Skeletal muscle satellite cell (primary cell): ENCODE measurements at regions not wholly inside any gene's neighbourhood (a gene's known extent, or its start where the extent isn't known, plus 50 kb on each side); places are given as distances from the start of the nearest gene placed in this dataset.

Experiments used
- H3K27me3 ChIP-seq: 2 replicates; pipeline ENCODE4 v1.7.0; 2013; ENCODE audit warnings: low read length; ENCODE audit not compliant: control insufficient read depth, insufficient read depth
- H3K36me3 ChIP-seq: 2 replicates; pipeline ENCODE4 v1.7.0; 2013; ENCODE audit warnings: mild to moderate bottlenecking, control low read depth, low read length; ENCODE audit not compliant: insufficient read depth
- H3K4me1 ChIP-seq: 2 replicates; pipeline ENCODE4 v1.7.0; 2013; ENCODE audit warnings: low read length; ENCODE audit not compliant: control insufficient read depth, insufficient read depth
- H3K4me2 ChIP-seq: 2 replicates; pipeline ENCODE4 v1.7.0; 2013; ENCODE audit warnings: mild to moderate bottlenecking, low read length
- H3K4me3 ChIP-seq: 2 replicates; pipeline ENCODE4 v1.7.0; 2013; ENCODE audit warnings: low read length
- H3K9ac ChIP-seq: 2 replicates; pipeline ENCODE4 v1.7.0; 2013; ENCODE audit warnings: mild to moderate bottlenecking, low read depth, low read length, moderate library complexity
- H3K9me3 ChIP-seq: replicated peaks from 2 replicates; pipeline ENCODE4 v1.7.0; 2013; ENCODE audit warnings: mild to moderate bottlenecking, control low read depth, low read length

GRCh38 chr11:71078482-71078881, 173.9 kb downstream of the SHANK2 start:
- H3K4me3 ChIP-seq, result no peak overlapping the region
- no peaks in the 10 kb centered on the region for H3K9me3 ChIP-seq
- no peaks in the 10 kb centered on the region for H3K4me1 ChIP-seq
- no peaks in the 10 kb centered on the region for H3K27me3 ChIP-seq
- H3K4me2 ChIP-seq, result no peak overlapping the region
- H3K9ac ChIP-seq, result no peak overlapping the region
- no peaks in the 10 kb centered on the region for H3K36me3 ChIP-seq

DNA sequence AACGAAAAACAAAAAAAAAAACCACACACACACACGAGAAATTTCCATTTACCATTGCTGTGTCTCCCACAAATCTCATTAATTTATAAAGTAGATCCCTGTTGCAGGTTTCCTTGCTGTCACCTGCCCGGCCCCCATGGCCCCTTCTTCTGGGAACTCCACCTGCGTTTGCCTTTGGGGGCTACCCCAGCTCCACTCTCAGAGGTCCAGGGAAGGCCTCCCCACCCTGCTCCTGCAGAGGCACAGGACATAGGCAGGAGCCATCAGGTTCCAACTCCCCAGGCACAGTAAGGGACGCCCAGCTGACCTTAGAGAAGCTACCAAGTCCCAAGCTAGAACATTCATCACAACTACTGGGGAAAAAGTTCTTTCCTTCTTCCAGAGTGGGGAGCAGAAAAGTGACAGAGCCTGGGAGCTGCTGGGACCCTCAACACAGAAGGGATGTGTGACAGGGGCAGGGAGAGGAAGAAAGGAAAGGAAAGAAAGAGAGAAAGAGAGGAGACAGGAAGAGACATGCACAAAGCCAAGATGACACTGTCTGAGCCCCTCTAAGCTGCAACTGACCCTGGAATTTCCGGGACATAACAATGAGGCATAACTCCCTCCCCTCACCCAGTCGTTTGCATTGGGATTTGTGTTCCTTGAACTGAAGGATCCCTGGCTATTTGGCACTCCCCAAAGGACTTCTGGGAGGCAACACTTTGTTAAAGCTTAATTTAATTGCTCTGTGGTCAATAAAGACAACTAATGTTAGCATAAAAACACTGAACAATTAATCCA, 175.7 kb downstream of the SHANK2 start:
- Histone ChIP-seq H3K9me3 (no peaks in the 10 kb centered on the region), H3K4me2 (no peak overlapping the region), H3K36me3 (no peaks in the 10 kb centered on the region)

DNA sequence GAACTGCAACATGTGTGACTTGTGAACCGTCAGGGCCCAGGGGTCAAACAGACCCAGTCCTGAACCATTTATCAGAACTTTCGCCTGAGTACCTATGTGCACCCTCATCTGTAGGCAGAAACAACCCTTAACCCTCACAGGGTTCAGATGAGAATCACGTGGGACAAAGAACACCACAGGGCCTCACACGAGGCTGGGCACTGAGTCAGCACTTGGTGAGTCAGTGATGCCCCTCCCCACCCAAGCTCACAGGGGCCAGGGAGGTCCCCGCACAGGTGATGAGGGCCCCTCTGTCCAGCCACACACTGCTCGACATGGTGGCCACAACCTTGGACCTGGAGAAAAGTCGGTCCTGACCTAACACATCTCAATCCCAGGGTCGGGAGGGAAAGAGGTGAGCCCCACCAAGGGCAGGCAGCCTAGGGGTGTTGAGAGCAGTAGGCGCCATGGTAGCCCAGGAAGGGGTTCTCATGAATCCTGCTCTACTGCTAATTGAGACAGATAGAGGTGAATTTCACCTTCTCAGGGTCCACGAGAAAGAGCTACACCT, 176.4 kb downstream of the SHANK2 start:
- Histone ChIP-seq H3K36me3 (no peaks in the 10 kb centered on the region), H3K27me3 (no peaks in the 10 kb centered on the region), H3K4me3 (no peak overlapping the region), H3K9me3 (no peaks in the 10 kb centered on the region), H3K9ac (no peak overlapping the region), H3K4me2 (no peak overlapping the region), H3K4me1 (no peaks in the 10 kb centered on the region)

More for the DNA sequence above, 175.7 kb downstream of the SHANK2 start:
- Histone ChIP-seq H3K4me1 (no peaks in the 10 kb centered on the region), H3K9ac (no peak overlapping the region), H3K27me3 (no peaks in the 10 kb centered on the region), H3K4me3 (no peak overlapping the region)

DNA sequence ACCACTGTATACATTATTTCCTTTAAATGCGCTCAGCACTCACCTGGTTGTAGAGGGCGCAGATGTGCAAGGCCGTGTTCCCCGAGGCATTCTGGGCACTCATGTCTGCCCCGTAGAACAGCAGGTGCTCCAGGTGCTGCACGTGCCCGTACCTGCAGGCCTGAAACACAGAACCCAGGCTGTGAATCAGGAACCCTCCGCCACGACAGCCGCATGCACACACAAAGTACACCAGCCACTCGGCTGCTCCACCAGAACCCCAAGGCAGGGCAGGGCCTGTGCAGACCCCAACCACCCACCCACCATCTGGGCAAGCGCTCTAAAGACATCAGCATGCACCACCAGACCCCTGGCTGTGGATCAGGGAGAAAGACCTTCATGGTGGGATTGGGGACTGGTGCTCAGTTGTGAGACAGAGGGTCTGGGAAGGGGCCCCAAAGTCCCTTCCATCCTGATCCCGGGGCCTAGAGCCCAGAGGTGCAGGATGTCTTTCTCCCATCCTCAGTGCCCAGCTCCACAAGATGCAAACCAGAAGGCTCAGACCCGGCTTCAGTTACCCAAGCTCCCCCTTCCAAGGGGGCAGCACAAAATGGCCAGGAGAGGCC, 177.2 kb downstream of the SHANK2 start:
- Histone ChIP-seq H3K4me3 (no peak overlapping the region), H3K4me2 (no peak overlapping the region), H3K9ac (no peak overlapping the region), H3K9me3 (no peaks in the 10 kb centered on the region), H3K36me3 (no peaks in the 10 kb centered on the region), H3K4me1 (no peaks in the 10 kb centered on the region), H3K27me3 (no peaks in the 10 kb centered on the region)

GRCh38 chr11:71071736-71072509, 180.5 kb downstream of the SHANK2 start:
- no peak overlapping the region for H3K9ac ChIP-seq
- no peaks in the 10 kb centered on the region for H3K4me1 ChIP-seq
- H3K36me3 ChIP-seq, result no peaks in the 10 kb centered on the region
- H3K27me3 ChIP-seq, result no peaks in the 10 kb centered on the region
- no peak overlapping the region for H3K4me2 ChIP-seq
- H3K9me3 ChIP-seq, result peaks cover 3% of the 10 kb centered on the region
- H3K4me3 ChIP-seq, result no peak overlapping the region

GRCh38 chr11:71070490-71071453, 181.6 kb downstream of the SHANK2 start:
- peaks cover 3% of the 10 kb centered on the region for H3K9me3 ChIP-seq

DNA sequence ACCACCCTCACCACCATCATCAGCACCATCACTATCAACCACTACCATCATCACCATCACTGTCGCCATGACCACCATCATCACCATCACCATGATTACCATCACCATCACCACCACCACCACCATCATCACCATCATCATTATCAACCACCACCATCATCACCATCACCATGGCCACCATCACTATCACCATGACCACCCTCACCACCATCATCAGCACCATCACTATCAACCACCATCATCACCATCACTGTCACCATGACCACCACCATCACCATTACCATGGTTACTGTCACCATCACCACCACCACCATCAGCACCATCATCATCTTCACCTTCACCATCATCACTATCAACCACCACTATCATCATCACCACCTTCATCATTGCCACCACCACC, 183.4 kb downstream of the SHANK2 start:
- no peaks in the 10 kb centered on the region for H3K4me1 ChIP-seq
- no peak overlapping the region for H3K4me3 ChIP-seq
- H3K4me2 ChIP-seq, result no peak overlapping the region
- peaks cover 3% of the 10 kb centered on the region for H3K9me3 ChIP-seq
- H3K36me3 ChIP-seq, result no peaks in the 10 kb centered on the region
- no peak overlapping the region for H3K9ac ChIP-seq
- H3K27me3 ChIP-seq, result no peaks in the 10 kb centered on the region

More at GRCh38 chr11:71070490-71071453, 181.6 kb downstream of the SHANK2 start:
- no peaks in the 10 kb centered on the region for H3K36me3 ChIP-seq
- H3K4me3 ChIP-seq, result no peak overlapping the region
- H3K4me1 ChIP-seq, result no peaks in the 10 kb centered on the region
- H3K27me3 ChIP-seq, result no peaks in the 10 kb centered on the region
- H3K4me2 ChIP-seq, result no peak overlapping the region
- H3K9ac ChIP-seq, result no peak overlapping the region

- no peaks in the 10 kb centered on the region for H3K36me3 ChIP-seq
- no peaks in the 10 kb centered on the region for H3K4me1 ChIP-seq
- H3K9ac ChIP-seq, result no peak overlapping the region
- no peaks in the 10 kb centered on the region for H3K27me3 ChIP-seq
- no peak overlapping the region for H3K4me3 ChIP-seq
- no peak overlapping the region for H3K4me2 ChIP-seq
- peaks cover 3% of the 10 kb centered on the region for H3K9me3 ChIP-seq
These were observed 184.6 kb downstream of the SHANK2 start for GRCh38 chr11:71067753-71068152.

DNA sequence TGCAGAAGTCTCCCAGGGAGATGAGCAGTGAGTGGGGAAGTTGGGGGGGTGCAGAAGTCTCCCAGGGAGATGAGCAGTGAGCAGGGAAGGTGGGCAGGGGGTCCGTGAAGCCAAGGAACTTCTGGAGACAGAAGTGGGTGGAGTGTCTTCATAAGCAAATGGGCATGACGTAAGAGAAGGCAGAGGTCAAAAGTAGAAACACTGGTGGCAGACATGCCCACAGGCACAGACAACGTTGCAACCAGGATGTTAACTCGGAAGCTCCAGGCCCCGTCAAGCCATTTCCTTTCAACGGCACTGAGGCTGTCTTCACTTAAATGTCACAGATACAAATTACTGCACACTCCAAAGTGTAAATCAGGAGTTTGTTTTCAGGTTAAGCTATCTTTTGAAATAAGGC, 186.1 kb downstream of the SHANK2 start:
- Histone ChIP-seq H3K4me2 (no peak overlapping the region), H3K9me3 (peaks cover 3% of the 10 kb centered on the region), H3K9ac (no peak overlapping the region), H3K4me3 (no peak overlapping the region), H3K36me3 (no peaks in the 10 kb centered on the region), H3K27me3 (no peaks in the 10 kb centered on the region), H3K4me1 (no peaks in the 10 kb centered on the region)

GRCh38 chr11:71065841-71066240, 186.5 kb downstream of the SHANK2 start:
- Histone ChIP-seq H3K4me2 (no peak overlapping the region), H3K36me3 (no peaks in the 10 kb centered on the region), H3K9ac (no peak overlapping the region), H3K4me1 (no peaks in the 10 kb centered on the region), H3K4me3 (no peak overlapping the region), H3K9me3 (peaks cover 3% of the 10 kb centered on the region), H3K27me3 (no peaks in the 10 kb centered on the region)
